SK-N-SH (cell line): ENCODE measurements at regions not wholly inside any gene's neighbourhood (a gene's known extent, or its start where the extent isn't known, plus 50 kb on each side); places are given as distances from the start of the nearest gene placed in this dataset.

Experiments
- CTCF ChIA-PET: fragments of 300-600, 350-600 bp; formaldehyde crosslinking; extraction: SDS; loops from one replicate; lab custom pipeline; 2021; lab: Yijun Ruan, JAX
- POLR2A ChIA-PET: fragments of 350-600 bp; sonication (Branson Sonifier 250); formaldehyde crosslinking; extraction: SDS; loops from one replicate; lab custom pipeline; 2020; ENCODE audit warnings: antibody characterized with exemption, inconsistent platforms; lab: Yijun Ruan, JAX
- DNase-seq: peaks from one replicate; pipeline ENCODE4 v3.0.0; 2012
- H2AFZ ChIP-seq: fragments of 200-600 bp; sonication (generic); 2 replicates; pipeline ENCODE4 v1.8.1; 2016; ENCODE audit warnings: antibody characterized with exemption, mild to moderate bottlenecking, low read depth
- H3F3A ChIP-seq: fragments of 200-600 bp; sonication (generic); replicated peaks from 2 replicates; pipeline ENCODE3; 2016; ENCODE audit warnings: antibody characterized with exemption, mild to moderate bottlenecking; ENCODE audit not compliant: insufficient read depth
- H3K27ac ChIP-seq, 2 experiments: fragments of 200-500 bp in 1 of 2; fragments of 200-600 bp in 1 of 2; sonication (Bioruptor generic) in 1 of 2; sonication (generic), shearing (Covaris generic) in 1 of 2; 2 replicates each; pipeline versions ENCODE4 v1.5.1 to v1.6.1; 2014 to 2016; ENCODE audit warnings: low read depth in 2 of 2, inconsistent platforms in 1 of 2, low read length in 1 of 2, mild to moderate bottlenecking in 1 of 2, mixed read lengths in 1 of 2
- H3K27me3 ChIP-seq: fragments of 200-600 bp; sonication (generic), shearing (Covaris generic); 2 replicates; pipeline ENCODE4 v1.6.1; 2016; ENCODE audit warnings: mixed run types; ENCODE audit not compliant: insufficient read depth
- H3K36me3 ChIP-seq, 2 experiments: fragments of 200-500 bp in 1 of 2; fragments of 200-600 bp in 1 of 2; sonication (Bioruptor generic) in 1 of 2; sonication (generic) in 1 of 2; replicated peaks in 1 of 2; 2 replicates each; pipeline versions ENCODE3 to v1.5.1; 2014 to 2016; ENCODE audit warnings: low read length in 1 of 2, mild to moderate bottlenecking in 1 of 2; ENCODE audit not compliant: insufficient read depth in 2 of 2, control insufficient read depth in 1 of 2
- H3K4me1 ChIP-seq, 2 experiments: fragments of 200-500 bp in 1 of 2; fragments of 200-600 bp in 1 of 2; sonication (Bioruptor generic) in 1 of 2; sonication (generic), shearing (Covaris generic) in 1 of 2; 2 replicates each; pipeline versions ENCODE4 v1.5.1 to v1.6.1; 2014 to 2016; ENCODE audit warnings: low read depth in 1 of 2, low read length in 1 of 2, mixed run types in 1 of 2; ENCODE audit not compliant: insufficient read depth in 2 of 2, control insufficient read depth in 1 of 2
- H3K4me2 ChIP-seq: fragments of 200-600 bp; sonication (generic), shearing (Covaris generic); 2 replicates; pipeline ENCODE4 v1.6.1; 2017; ENCODE audit warnings: mixed run types
- H3K4me3 ChIP-seq, 2 experiments: fragments of 200-500 bp in 1 of 2; fragments of 200-600 bp in 1 of 2; sonication (Bioruptor generic) in 1 of 2; sonication (generic), shearing (Covaris generic) in 1 of 2; 2 replicates each; pipeline versions ENCODE4 v1.5.1 to v1.8.1; 2014 to 2016; ENCODE audit warnings: low read depth in 2 of 2, inconsistent platforms in 1 of 2, low read length in 1 of 2, mild to moderate bottlenecking in 1 of 2, mixed read lengths in 1 of 2, moderate library complexity in 1 of 2
- H3K79me2 ChIP-seq: fragments of 200-600 bp; sonication (generic); 2 replicates; pipeline ENCODE4 v1.8.1; 2017; ENCODE audit warnings: mild to moderate bottlenecking; ENCODE audit not compliant: insufficient read depth
- H3K9ac ChIP-seq: fragments of 200-600 bp; sonication (generic); 2 replicates; pipeline ENCODE4 v1.6.1; 2017; ENCODE audit warnings: mixed run types
- H3K9me2 ChIP-seq: fragments of 200-600 bp; sonication (generic); 2 replicates; pipeline ENCODE4 v1.6.1; 2017; ENCODE audit warnings: mixed run types
- H3K9me3 ChIP-seq: fragments of 200-600 bp; sonication (generic); 2 replicates; pipeline ENCODE4 v1.6.1; 2017; ENCODE audit warnings: mixed run types, mild to moderate bottlenecking, moderate library complexity
- H4K20me1 ChIP-seq: fragments of 200-600 bp; sonication (generic); 2 replicates; pipeline ENCODE4 v1.6.1; 2017; ENCODE audit warnings: mild to moderate bottlenecking, mixed run types; ENCODE audit not compliant: insufficient read depth
- EP300 ChIP-seq, 2 experiments: IDR thresholded peaks; 2 replicates each; pipeline versions ENCODE4 v1.4.0 to v1.6.1; 2012; ENCODE audit warnings: borderline replicate concordance in 1 of 2, low read depth in 1 of 2, low read length in 1 of 2
- FOSL2 ChIP-seq: IDR thresholded peaks from 2 replicates; pipeline ENCODE4 v1.4.0; 2012; ENCODE audit warnings: low read depth, mild to moderate bottlenecking, moderate library complexity, borderline replicate concordance
- FOXJ3 ChIP-seq: sonication (generic); formaldehyde crosslinking; IDR thresholded peaks from 2 replicates; pipeline ENCODE4 v1.5.1; 2020; ENCODE audit warnings: mild to moderate bottlenecking, missing genetic modification reagents
- FOXM1 ChIP-seq: IDR thresholded peaks from 2 replicates; pipeline ENCODE4 v1.4.0; 2012; ENCODE audit warnings: low read depth, mild to moderate bottlenecking
- GABPA ChIP-seq: IDR thresholded peaks from 2 replicates; pipeline ENCODE4 v1.4.0; 2012; ENCODE audit warnings: low read depth, mild to moderate bottlenecking
- JUND ChIP-seq: IDR thresholded peaks from 2 replicates; pipeline ENCODE4 v1.4.0; 2012
- MEF2A ChIP-seq: IDR thresholded peaks from 2 replicates; pipeline ENCODE4 v1.4.0; 2012; ENCODE audit warnings: low read depth, borderline replicate concordance
- MXI1 ChIP-seq: IDR thresholded peaks from 2 replicates; pipeline ENCODE4 v1.6.1; 2012; ENCODE audit warnings: mild to moderate bottlenecking, low read depth, low read length, improper control_type of control experiment
- NFIC ChIP-seq: IDR thresholded peaks from 2 replicates; pipeline ENCODE4 v1.4.0; 2012; ENCODE audit warnings: borderline replicate concordance
- POLR2AphosphoS5 ChIP-seq: IDR thresholded peaks from 2 replicates; pipeline ENCODE4 v1.6.1; 2012; ENCODE audit warnings: low read depth, low read length
- RAD21 ChIP-seq: IDR thresholded peaks from 2 replicates; pipeline ENCODE4 v1.6.1; 2012; ENCODE audit warnings: mild to moderate bottlenecking, low read length
- RCOR1 ChIP-seq: fragments of 150-350 bp; IDR thresholded peaks from 2 replicates; pipeline ENCODE4 v1.6.1; 2017; ENCODE audit warnings: antibody characterized with exemption, low read length
- RXRA ChIP-seq: IDR thresholded peaks from 2 replicates; pipeline ENCODE4 v1.4.0; 2012; ENCODE audit warnings: low read depth, mild to moderate bottlenecking, borderline replicate concordance
- SIN3A ChIP-seq: IDR thresholded peaks from 2 replicates; pipeline ENCODE4 v1.6.1; 2012; ENCODE audit warnings: low read depth, mild to moderate bottlenecking, low read length, moderate library complexity, borderline replicate concordance
- TAF1 ChIP-seq: IDR thresholded peaks from 2 replicates; pipeline ENCODE4 v1.6.1; 2012; ENCODE audit warnings: low read depth, mild to moderate bottlenecking, low read length, moderate library complexity, borderline replicate concordance
- TEAD4 ChIP-seq: IDR thresholded peaks from 2 replicates; pipeline ENCODE4 v1.4.0; 2012; ENCODE audit warnings: mild to moderate bottlenecking, borderline replicate concordance; ENCODE audit not compliant: insufficient read depth
- WGBS: methylation state at CpG from one replicate; pipeline ENCODE4 v1.1.6; 2017; ENCODE audit warnings: low lambda C conversion rate; 5-methylcytosine and 5-hydroxymethylcytosine counted together
- TF ChIP-seq, protein P1 (sequence below): fragments of 150-350 bp; IDR thresholded peaks from 2 replicates; pipeline ENCODE4 v1.6.1; 2016; ENCODE audit warnings: mild to moderate bottlenecking, low read depth, low read length
- TF ChIP-seq, protein P2 (sequence below): IDR thresholded peaks from 2 replicates; pipeline ENCODE4 v1.4.0; 2012; ENCODE audit warnings: low read depth
- TF ChIP-seq, protein P3 (sequence below): IDR thresholded peaks from 2 replicates; pipeline ENCODE4 v1.6.1; 2012; ENCODE audit warnings: mild to moderate bottlenecking, low read depth, low read length, moderate library complexity
- TF ChIP-seq, protein P4 (sequence below): IDR thresholded peaks from 2 replicates; pipeline ENCODE4 v1.4.0; 2012; ENCODE audit warnings: low read depth, borderline replicate concordance
- TF ChIP-seq, protein P5 (sequence below): fragments of 200-600 bp; sonication (generic); IDR thresholded peaks from 2 replicates; pipeline ENCODE4 v1.6.1; 2017; ENCODE audit warnings: antibody characterized with exemption, mild to moderate bottlenecking, moderate library complexity
- TF ChIP-seq, protein P6 (sequence below): IDR thresholded peaks from 2 replicates; pipeline ENCODE4 v1.4.0; 2012; ENCODE audit warnings: low read depth, borderline replicate concordance

DNA sequence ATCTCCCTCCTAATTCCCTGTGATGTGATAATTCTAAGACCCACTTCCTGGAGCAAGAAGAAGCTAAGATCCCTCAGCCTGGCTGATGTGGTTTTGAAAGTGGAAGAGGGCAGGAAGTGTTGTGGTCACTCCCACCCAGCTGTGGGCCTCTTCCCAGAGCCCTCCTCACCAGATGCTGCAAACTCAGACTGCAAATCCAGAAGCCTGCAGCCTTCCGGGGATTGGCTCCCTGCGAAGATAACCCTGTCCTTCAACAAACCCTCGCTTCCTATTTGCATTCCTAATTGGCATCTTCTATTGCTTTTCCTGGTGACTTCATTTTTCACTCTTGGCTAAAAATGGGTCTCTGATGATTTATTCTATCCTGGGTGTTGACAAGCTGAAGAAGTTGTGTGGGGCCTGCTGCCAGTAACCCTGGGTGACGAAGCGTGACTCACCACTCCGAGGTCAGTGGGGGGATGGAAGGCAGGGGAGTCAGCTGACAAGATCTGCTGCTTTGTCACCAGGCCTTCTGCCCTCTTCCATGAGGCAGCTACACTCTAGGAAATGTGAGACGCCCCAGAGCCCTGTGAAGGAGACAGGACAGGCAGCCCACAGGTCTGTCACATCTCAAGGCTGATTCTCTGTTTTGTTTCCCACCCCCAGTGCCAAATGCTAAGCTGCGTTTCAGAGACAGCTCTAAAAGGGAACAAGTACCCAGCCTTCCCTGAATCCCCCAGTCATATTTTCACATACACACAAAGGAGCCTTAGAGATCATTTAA lies 99.7 kb upstream of the LIPC start:
- Histone ChIP-seq H4K20me1 (no peaks in the 10 kb centered on the region), H3K79me2 (no peaks in the 10 kb centered on the region; the same call in 1 of the 2 replicates), H3K27ac (peak overlapping the region; percentile 78 to 88), H3K9me3 (peaks cover 11% of the 10 kb centered on the region), H3K27me3 (no peaks in the 10 kb centered on the region), H3K36me3 (no peaks in the 10 kb centered on the region), H3F3A (peaks cover 13% of the 10 kb centered on the region), H2AFZ (peak overlapping the region; percentile 45), H3K4me1 (peaks cover 19 to 30% of the 10 kb centered on the region in 2 experiments), H3K9ac (peak overlapping the region; percentile 30; the same call in 1 of the 2 replicates), H3K4me3 (no peak overlapping the region; a peak in 1 of 4 replicates), H3K4me2 (peak overlapping the region; percentile 65), H3K9me2 (no peaks in the 10 kb centered on the region)
- WGBS: 1% methylated on average over 7 of the region's 8 CpGs
- ChIA-PET POLR2A (interaction anchor here (0.7 kb wide), 1 partner anchor 418 kb away, joined by 3 read pairs; no protein-coding TSS in a partner anchor), CTCF (interaction anchor here (1.4 to 1.8 kb wide), 2 partner anchors 23 to 439 kb away, joined by 3 to 4 read pairs; partner anchors contain the start of gene MINDY2)
- DNase-seq: peak; percentile 65
- TF ChIP-seq, protein P1, sequence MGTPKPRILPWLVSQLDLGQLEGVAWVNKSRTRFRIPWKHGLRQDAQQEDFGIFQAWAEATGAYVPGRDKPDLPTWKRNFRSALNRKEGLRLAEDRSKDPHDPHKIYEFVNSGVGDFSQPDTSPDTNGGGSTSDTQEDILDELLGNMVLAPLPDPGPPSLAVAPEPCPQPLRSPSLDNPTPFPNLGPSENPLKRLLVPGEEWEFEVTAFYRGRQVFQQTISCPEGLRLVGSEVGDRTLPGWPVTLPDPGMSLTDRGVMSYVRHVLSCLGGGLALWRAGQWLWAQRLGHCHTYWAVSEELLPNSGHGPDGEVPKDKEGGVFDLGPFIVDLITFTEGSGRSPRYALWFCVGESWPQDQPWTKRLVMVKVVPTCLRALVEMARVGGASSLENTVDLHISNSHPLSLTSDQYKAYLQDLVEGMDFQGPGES: no peak
- TF ChIP-seq, protein P2, sequence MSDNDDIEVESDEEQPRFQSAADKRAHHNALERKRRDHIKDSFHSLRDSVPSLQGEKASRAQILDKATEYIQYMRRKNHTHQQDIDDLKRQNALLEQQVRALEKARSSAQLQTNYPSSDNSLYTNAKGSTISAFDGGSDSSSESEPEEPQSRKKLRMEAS: peak; percentile 90; the same call in 1 of the 2 replicates
- TF ChIP-seq GABPA (no peak), FOSL2 (peak; percentile 99), TEAD4 (peak; percentile 84), TAF1 (0 out of 2 replicates have a peak, but pooled peaks have one; percentile 26), FOXJ3 (CRISPR knock-in tag) (no peak), RXRA (peak; percentile 99), MEF2A (peak; percentile 99), POLR2AphosphoS5 (peak; percentile 95), RAD21 (peak; percentile 16; the same call in 1 of the 2 replicates), EP300 (IDR thresholded peaks at IDR 0.05; ENCODE audit: borderline replicate concordance in 1 of 2, low read depth in 1 of 2, low read length in 1 of 2) (peak; percentile 79 to 96), NFIC (peak; percentile 99), FOXM1 (peak; percentile 81; the same call in 1 of the 2 replicates), SIN3A (peak; percentile 66; the same call in 1 of the 2 replicates), JUND (peak; percentile 100), MXI1 (peak; percentile 57; the same call in 1 of the 2 replicates), RCOR1 (peak; percentile 42; the same call in 1 of the 2 replicates)
- TF ChIP-seq, protein P3, sequence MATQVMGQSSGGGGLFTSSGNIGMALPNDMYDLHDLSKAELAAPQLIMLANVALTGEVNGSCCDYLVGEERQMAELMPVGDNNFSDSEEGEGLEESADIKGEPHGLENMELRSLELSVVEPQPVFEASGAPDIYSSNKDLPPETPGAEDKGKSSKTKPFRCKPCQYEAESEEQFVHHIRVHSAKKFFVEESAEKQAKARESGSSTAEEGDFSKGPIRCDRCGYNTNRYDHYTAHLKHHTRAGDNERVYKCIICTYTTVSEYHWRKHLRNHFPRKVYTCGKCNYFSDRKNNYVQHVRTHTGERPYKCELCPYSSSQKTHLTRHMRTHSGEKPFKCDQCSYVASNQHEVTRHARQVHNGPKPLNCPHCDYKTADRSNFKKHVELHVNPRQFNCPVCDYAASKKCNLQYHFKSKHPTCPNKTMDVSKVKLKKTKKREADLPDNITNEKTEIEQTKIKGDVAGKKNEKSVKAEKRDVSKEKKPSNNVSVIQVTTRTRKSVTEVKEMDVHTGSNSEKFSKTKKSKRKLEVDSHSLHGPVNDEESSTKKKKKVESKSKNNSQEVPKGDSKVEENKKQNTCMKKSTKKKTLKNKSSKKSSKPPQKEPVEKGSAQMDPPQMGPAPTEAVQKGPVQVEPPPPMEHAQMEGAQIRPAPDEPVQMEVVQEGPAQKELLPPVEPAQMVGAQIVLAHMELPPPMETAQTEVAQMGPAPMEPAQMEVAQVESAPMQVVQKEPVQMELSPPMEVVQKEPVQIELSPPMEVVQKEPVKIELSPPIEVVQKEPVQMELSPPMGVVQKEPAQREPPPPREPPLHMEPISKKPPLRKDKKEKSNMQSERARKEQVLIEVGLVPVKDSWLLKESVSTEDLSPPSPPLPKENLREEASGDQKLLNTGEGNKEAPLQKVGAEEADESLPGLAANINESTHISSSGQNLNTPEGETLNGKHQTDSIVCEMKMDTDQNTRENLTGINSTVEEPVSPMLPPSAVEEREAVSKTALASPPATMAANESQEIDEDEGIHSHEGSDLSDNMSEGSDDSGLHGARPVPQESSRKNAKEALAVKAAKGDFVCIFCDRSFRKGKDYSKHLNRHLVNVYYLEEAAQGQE: peak; percentile 69
- TF ChIP-seq, protein P4, sequence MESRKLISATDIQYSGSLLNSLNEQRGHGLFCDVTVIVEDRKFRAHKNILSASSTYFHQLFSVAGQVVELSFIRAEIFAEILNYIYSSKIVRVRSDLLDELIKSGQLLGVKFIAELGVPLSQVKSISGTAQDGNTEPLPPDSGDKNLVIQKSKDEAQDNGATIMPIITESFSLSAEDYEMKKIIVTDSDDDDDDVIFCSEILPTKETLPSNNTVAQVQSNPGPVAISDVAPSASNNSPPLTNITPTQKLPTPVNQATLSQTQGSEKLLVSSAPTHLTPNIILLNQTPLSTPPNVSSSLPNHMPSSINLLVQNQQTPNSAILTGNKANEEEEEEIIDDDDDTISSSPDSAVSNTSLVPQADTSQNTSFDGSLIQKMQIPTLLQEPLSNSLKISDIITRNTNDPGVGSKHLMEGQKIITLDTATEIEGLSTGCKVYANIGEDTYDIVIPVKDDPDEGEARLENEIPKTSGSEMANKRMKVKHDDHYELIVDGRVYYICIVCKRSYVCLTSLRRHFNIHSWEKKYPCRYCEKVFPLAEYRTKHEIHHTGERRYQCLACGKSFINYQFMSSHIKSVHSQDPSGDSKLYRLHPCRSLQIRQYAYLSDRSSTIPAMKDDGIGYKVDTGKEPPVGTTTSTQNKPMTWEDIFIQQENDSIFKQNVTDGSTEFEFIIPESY: peak; percentile 92
- TF ChIP-seq, protein P5, sequence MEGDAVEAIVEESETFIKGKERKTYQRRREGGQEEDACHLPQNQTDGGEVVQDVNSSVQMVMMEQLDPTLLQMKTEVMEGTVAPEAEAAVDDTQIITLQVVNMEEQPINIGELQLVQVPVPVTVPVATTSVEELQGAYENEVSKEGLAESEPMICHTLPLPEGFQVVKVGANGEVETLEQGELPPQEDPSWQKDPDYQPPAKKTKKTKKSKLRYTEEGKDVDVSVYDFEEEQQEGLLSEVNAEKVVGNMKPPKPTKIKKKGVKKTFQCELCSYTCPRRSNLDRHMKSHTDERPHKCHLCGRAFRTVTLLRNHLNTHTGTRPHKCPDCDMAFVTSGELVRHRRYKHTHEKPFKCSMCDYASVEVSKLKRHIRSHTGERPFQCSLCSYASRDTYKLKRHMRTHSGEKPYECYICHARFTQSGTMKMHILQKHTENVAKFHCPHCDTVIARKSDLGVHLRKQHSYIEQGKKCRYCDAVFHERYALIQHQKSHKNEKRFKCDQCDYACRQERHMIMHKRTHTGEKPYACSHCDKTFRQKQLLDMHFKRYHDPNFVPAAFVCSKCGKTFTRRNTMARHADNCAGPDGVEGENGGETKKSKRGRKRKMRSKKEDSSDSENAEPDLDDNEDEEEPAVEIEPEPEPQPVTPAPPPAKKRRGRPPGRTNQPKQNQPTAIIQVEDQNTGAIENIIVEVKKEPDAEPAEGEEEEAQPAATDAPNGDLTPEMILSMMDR: no peak
- TF ChIP-seq, protein P6, sequence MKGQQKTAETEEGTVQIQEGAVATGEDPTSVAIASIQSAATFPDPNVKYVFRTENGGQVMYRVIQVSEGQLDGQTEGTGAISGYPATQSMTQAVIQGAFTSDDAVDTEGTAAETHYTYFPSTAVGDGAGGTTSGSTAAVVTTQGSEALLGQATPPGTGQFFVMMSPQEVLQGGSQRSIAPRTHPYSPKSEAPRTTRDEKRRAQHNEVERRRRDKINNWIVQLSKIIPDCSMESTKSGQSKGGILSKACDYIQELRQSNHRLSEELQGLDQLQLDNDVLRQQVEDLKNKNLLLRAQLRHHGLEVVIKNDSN: peak; percentile 88
